ENCODE measurements at regions not wholly inside any gene's neighbourhood (a gene's known extent, or its start where the extent isn't known, plus 50 kb on each side); places are given as distances from the start of the nearest gene placed in this dataset.

DNA sequence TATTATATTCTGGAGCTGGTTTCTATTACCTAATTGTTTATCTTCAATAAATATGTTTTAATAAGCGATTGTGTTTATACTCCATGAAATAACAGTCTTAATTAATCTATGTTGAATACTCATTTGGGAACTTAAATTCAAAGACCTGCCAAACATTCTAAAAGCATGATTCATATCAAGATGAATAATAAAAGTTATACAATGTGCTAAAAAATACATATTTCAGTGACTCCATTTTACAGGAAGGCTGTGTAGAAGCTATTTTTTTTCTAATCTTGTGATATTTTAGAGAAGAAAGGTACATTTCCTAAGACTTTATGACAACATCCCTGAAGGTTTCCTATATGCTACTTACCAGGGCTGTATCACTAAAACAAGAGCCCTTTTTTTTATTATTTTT is 417.9 kb downstream of the NFIB start:
- DNase-seq: no peak

DNA sequence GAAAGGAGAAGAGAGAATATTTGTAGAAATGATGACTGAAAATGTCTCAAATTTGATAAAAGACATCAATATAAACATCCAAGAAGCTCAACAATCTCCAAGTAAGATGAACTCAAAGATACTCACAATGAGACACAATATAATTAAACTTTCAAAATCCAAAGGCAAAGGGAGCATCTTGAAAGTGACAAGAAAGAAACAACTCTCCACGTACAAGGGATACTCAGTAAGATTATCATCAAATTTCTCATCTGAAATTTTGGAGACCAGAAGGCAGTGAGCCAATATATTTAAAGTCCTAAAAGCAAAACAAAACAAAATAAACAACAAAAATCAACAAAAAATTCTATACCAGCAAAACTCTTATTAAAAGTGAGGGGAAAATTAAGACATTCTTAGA is 428.7 kb downstream of the NFIB start:
- no peak for DNase-seq

DNA sequence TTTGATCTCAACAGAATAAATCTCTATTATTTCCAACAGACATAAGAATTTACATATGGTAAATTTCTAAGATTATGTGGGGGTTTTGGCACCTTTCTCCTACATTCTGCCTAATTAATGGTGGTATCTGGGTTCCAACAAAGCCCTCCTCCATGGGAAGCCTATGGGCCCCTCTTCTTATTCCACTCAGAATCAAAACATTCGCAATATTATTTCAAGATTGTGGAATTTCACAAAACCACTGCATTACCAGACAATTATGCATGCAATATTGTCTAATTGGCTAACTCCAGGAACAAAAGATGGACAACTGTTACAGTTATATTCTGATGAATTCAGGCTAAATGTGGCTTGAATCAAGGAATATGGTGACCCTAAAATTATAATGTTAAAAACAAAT is 434.0 kb downstream of the NFIB start:
- DNase-seq: no peak

DNA sequence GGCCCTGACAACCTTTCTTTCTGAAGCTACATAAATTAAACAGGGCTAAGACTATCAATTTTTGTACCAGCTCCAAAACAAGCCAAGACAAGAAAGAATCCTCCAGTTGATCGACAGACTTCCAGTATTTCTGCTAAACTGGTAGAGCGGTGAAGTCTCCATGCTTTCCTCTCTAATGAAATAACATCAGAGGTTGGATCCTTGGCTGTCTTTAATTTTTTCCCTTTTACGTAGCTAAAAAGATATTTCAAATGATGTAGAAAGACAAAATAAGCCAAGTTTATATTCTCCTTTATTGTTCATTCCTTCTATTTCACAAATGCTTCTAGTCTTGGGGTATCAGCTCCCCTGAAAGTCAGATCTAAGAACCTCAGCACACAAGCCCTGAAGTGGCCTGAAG is 434.9 kb downstream of the NFIB start:
- no peak for DNase-seq

DNA sequence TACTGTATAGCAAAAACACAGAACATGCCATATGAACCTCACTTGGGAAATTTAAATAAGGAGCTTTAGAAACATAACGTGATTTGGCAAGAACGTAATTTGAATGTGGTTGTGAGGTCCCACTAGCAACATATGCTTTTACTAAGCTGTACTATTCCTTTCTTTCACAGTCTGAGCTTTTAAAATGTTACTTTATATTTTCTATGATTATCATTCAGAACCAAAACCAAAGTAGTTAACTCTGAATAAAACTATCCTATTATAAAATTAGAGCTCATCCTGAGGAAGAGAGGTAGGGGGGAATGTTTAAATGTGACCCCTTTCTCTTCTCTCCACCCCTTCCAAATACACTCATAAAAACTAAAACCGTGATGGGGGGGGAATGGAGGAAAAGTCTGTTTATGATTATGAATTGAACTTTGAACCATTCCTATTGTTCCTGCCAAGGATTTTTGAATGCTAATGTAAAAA is 435.7 kb downstream of the NFIB start:
- no peak for DNase-seq

GRCh38 chr9:13876741-13877140 is 437.2 kb downstream of the NFIB start:
- no peak for DNase-seq

DNA sequence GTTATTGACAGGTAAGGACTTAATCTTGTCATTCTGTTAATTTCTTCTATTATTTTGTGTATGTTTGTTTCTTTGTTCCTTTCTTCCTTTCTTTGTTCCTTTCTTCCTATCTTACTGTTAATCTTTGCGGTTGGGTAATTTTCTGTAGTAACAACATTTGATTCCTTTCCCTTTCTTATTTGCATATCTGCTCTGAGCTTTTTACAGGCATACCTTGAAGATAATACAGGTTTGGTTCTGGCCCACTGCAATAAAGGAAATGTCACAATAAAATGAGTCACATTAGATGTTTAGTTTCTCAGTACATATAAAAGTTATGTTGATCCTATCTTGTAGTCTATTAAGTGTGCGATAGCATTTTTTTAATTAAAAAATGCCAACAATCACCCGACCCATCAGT is 440.7 kb downstream of the NFIB start:
- no peak for DNase-seq

DNA sequence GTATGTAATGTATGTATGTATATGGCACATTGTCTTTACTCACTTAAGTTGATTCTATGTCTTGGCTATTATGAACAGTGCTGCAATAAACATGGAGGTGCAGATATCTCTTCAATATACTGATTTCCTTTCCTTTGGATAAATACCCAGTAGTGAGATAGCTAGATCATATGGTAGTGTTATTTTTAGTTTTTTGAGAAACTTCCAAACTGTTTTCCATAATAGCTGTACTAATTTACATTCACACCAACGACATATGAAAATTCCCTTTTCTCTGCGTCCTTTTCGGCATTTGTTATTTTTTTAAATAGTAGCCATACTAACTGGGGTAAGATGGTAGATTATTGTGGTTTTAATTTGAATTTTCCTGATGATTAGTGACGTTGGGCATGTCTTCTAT is 445.6 kb downstream of the NFIB start:
- no peak for DNase-seq

GRCh38 chr9:13865869-13866268 is 448.1 kb downstream of the NFIB start:
- no peak for DNase-seq

DNA sequence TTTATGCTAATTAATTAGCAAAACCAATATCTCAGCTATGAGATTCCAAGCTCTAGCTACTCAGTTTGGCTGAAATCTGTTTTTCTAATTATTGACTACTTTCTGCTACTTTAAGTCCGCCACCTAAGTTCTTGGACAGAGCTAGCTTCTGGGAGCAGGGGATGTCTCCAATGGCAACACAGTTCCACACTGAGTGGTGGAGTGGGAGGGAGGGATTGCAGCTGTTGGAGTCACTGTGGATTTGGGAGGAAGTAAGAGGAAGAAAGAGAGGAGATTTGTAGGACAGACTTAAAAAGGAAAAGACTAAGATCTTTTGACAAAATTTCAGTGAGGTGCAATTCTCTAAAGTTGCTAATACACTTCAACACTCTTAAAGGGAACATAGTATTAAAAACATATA is 450.8 kb downstream of the NFIB start:
- no peak for DNase-seq

DNA sequence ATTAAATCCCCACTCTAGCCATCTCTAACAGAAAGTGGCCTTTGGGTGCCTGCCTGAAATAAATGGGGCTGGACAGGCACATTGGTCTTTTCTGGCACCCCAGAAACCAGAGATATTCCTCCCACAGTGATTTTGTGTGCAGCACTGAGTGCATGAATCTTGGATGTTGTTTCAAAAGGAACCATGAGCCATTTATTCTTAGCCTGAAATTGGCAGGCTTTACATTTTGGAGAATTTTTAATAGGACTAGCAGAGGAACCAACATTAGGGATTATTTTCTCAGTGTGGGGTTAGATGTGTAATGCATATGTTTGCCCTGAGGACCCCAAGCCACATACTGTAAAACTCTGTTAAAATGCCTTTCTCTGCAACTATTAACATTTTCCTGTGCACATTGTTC is 451.3 kb downstream of the NFIB start:
- no peak for DNase-seq

- no peak for DNase-seq
Measured at GRCh38 chr9:13860946-13861640, 452.8 kb downstream of the NFIB start.

- no peak for DNase-seq
Measured at GRCh38 chr9:13860019-13860418, 453.9 kb downstream of the NFIB start.

GRCh38 chr9:13857521-13857920 is 456.4 kb downstream of the NFIB start:
- no peak for DNase-seq

GRCh38 chr9:13847270-13847669 is 466.7 kb downstream of the NFIB start:
- no peak for DNase-seq

- no peak for DNase-seq
Measured at GRCh38 chr9:13845460-13845859, 468.5 kb downstream of the NFIB start.

DNA sequence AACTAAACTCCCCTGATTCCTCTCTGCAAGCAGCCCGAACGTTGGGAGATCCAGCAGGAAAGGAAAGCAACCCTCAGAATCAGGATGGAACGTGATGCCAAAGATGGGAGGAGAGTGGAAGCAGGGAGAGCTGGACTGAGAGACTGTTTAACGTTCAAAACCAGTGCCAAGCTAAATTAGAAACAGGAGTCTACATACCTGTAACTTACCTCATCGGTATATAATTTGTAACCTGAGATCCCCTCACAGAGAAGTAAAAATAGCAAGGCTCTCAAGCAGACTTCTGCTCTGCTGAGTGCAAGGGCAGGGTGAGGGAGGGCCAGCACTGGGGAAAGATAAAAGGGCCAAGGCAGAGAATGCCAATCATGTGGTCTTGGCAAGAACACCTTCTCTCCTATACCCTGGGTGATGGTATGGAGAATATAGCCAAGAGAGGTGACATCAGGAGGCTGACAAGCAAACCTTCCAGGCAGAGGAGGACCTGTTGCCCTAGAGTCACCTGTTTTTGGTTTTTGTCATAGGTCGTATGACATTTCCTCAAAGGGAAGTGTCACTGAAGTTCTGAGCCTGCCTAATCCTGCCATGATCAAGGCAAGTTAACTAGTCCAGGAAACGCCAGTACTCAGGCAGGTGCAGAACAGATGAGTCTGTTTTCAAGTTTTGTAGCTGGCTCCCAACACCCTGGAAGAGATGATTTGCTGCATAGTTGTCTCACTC is 472.0 kb downstream of the NFIB start:
- DNase-seq: peak; percentile 70

DNA sequence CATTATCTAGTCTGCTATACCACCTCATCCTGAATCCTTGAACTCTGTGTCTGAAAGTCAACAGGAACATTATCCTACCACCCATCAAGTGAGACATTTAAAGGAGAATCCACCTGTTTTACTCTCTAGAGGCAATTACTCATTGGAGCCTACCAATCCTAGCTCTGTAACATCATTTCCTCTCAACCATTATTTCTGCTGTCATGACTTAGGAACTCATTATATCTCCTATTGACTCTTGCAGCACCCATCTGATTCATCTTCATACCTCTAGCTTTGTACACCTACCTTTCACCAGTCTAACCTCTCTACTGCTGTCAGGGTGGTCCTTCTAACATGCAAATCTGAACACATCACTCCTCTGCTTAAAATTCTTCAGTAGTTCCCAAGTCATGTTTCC is 481.5 kb downstream of the NFIB start:
- no peak for DNase-seq

GRCh38 chr9:13823026-13823425 is 490.9 kb downstream of the NFIB start:
- no peak for DNase-seq

GRCh38 chr9:13817754-13818278 is 496.1 kb downstream of the NFIB start:
- DNase-seq: no peak

DNA sequence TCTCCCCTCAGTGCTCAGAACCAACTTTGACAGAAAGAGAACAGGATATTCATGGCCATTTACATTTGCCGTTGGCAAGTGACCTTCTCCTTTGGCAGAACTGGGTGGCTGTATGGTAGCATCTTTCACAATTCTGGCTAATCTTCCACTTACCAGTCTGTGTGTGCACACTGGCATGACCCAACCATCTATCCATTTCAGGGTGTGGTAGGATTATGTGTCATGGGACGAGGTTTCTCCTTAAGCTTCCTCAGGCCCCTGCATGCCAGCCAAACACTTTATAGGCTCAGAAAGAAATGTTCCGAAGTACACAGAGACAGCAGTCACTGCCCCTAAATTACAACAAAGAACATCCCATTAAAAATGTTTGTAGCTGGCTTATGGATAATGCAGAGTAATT is 497.1 kb downstream of the NFIB start:
- DNase-seq: no peak

DNA sequence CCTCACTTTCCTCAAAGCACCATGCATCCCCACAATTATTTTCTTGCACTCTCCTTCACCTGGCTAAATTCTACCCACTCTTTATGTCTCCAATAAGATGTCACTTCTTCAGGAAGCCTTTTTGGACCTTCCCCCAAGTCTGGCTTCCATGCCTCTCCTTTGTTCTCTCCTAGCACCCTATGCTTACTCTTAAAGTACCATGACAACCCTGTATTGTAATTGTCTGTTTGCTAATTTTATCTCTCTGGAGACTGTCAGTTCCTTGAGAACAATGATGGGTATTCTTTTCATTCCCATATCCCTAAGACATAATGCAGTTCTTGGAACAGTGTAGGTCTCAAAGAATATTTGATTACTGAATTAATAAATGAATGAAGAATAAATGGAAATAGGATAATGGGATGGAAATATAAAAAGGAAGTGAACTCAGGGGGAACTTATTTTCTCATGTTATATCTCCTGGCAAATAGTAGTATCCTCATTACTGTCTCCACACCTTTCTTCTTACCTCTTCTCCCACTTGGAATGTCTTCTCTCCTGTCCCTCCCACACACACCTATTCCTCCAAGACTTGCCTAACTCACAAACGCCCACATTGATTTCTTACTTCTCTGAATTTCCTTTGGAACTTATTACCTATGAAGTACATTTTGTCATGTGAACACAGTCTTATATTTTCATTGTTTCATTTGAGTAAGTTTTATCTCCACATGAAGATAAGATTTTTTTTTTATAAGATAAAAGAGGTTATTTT is 499.1 kb downstream of the NFIB start:
- DNase-seq: no peak

- no peak for DNase-seq
Measured at GRCh38 chr9:13811876-13812275, 502.1 kb downstream of the NFIB start.

GRCh38 chr9:13810510-13810909 is 503.4 kb downstream of the NFIB start:
- no peak for DNase-seq

Data from NCI-H2029 (cell line).